Sigmoid colon (tissue), 4 donors: ENCODE measurements at regions not wholly inside any gene's neighbourhood (a gene's known extent, or its start where the extent isn't known, plus 50 kb on each side); places are given as distances from the start of the nearest gene placed in this dataset.

ENCODE experiments used
- POLR2A ChIP-seq, 2 donors: fragments of 450-650 bp; IDR thresholded peaks; one replicate each; pipeline ENCODE4 v1.6.1; 2016; ENCODE audit warnings: antibody characterized with exemption in 2 of 2, mild to moderate bottlenecking in 2 of 2, moderate library complexity in 2 of 2
- POLR2AphosphoS5 ChIP-seq, 4 donors: sonication (generic); formaldehyde crosslinking; IDR thresholded peaks; one replicate each; pipeline ENCODE4 v1.6.1; 2017; ENCODE audit warnings: antibody characterized with exemption in 4 of 4
- TF ChIP-seq, protein P1 (sequence below), 4 experiments: fragments of 450-650 bp in 3 of 4; fragments of 200-600 bp in 1 of 4; IDR thresholded peaks; one replicate each; pipeline ENCODE4 v1.5.1; 2016 to 2019; ENCODE audit warnings: antibody characterized with exemption in 4 of 4, mild to moderate bottlenecking in 3 of 4, moderate library complexity in 2 of 4

GRCh38 chr9:119963258-119963797, 594.1 kb upstream of the BRINP1 start:
- TF ChIP-seq, protein P1, sequence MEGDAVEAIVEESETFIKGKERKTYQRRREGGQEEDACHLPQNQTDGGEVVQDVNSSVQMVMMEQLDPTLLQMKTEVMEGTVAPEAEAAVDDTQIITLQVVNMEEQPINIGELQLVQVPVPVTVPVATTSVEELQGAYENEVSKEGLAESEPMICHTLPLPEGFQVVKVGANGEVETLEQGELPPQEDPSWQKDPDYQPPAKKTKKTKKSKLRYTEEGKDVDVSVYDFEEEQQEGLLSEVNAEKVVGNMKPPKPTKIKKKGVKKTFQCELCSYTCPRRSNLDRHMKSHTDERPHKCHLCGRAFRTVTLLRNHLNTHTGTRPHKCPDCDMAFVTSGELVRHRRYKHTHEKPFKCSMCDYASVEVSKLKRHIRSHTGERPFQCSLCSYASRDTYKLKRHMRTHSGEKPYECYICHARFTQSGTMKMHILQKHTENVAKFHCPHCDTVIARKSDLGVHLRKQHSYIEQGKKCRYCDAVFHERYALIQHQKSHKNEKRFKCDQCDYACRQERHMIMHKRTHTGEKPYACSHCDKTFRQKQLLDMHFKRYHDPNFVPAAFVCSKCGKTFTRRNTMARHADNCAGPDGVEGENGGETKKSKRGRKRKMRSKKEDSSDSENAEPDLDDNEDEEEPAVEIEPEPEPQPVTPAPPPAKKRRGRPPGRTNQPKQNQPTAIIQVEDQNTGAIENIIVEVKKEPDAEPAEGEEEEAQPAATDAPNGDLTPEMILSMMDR (IDR thresholded peaks at IDR 0.05), result no peak
- TF ChIP-seq POLR2AphosphoS5 (IDR thresholded peaks at IDR 0.05), result no peak
- no peak for TF ChIP-seq POLR2A (IDR thresholded peaks at IDR 0.05)
